ENCODE measurements at regions not wholly inside any gene's neighbourhood (a gene's known extent, or its start where the extent isn't known, plus 50 kb on each side); places are given as distances from the start of the nearest gene placed in this dataset.
A peak's percentile ranks its signal among the peaks of the same experiment; 100 is the strongest.

GRCh38 chr11:122268601-122269130, 152.7 kb upstream of the BLID start:
- Histone ChIP-seq H3K4me1 (ENCODE audit: control insufficient read depth, insufficient read depth, low read length) (peaks cover 7% of the 10 kb centered on the region), H3K4me3 (ENCODE audit: low read length) (no peak overlapping the region), H3K27ac (ENCODE audit: low read length) (no peak overlapping the region), H3K27me3 (ENCODE audit: control insufficient read depth, insufficient read depth) (no peaks in the 10 kb centered on the region), H3K9me3 (ENCODE audit: control insufficient read depth, low read length) (no peaks in the 10 kb centered on the region)
- ATAC-seq (no peak), DNase-seq (no peak)
- intact Hi-C loops (cut with DNase I), result no loop called here
- WGBS, result 82% methylated on average over 6 of the region's 6 CpGs

DNA sequence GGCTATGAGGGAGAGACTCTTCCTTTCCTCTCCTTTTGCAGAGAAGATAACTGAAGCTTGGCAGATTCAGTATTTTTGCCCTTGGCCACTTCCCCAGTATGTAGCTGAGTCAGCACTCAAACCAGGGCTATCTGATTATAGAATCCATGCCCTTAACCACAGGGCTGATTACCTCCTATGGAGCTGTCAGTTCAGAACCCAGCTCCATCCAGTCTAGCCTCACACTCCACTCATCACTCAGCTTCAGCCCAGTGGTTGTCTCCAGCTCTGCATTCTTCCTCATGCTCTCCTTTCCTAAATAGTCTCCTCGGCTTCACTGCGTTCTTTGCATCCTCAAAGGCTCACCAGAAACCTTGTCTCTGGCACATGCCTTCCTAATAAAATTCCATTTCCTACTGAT, 151.6 kb upstream of the BLID start:
- 62% methylated on average over 2 of the region's 2 CpGs for WGBS
- H3K4me3 ChIP-seq (ENCODE audit: low read length), result no peak overlapping the region
- ATAC-seq, result peak; percentile 68 to 81
- H3K4me1 ChIP-seq (ENCODE audit: control insufficient read depth, insufficient read depth, low read length), result peaks cover 5% of the 10 kb centered on the region
- no peaks in the 10 kb centered on the region for H3K27me3 ChIP-seq (ENCODE audit: control insufficient read depth, insufficient read depth)
- DNase-seq, result no peak
- intact Hi-C loops (cut with DNase I), result no loop called here
- no peaks in the 10 kb centered on the region for H3K9me3 ChIP-seq (ENCODE audit: control insufficient read depth, low read length)
- H3K27ac ChIP-seq (ENCODE audit: low read length), result no peak overlapping the region

GRCh38 chr11:122265981-122266380, 150.0 kb upstream of the BLID start:
- intact Hi-C loops (cut with DNase I), result no loop called here
- peaks cover 2% of the 10 kb centered on the region for H3K4me1 ChIP-seq (ENCODE audit: control insufficient read depth, insufficient read depth, low read length)
- H3K9me3 ChIP-seq (ENCODE audit: control insufficient read depth, low read length), result no peaks in the 10 kb centered on the region
- ATAC-seq (no peak), DNase-seq (no peak)
- H3K4me3 ChIP-seq (ENCODE audit: low read length), result no peak overlapping the region
- WGBS, result 64% methylated on average over 2 of the region's 2 CpGs
- no peaks in the 10 kb centered on the region for H3K27me3 ChIP-seq (ENCODE audit: control insufficient read depth, insufficient read depth)
- H3K27ac ChIP-seq (ENCODE audit: low read length), result no peak overlapping the region

DNA sequence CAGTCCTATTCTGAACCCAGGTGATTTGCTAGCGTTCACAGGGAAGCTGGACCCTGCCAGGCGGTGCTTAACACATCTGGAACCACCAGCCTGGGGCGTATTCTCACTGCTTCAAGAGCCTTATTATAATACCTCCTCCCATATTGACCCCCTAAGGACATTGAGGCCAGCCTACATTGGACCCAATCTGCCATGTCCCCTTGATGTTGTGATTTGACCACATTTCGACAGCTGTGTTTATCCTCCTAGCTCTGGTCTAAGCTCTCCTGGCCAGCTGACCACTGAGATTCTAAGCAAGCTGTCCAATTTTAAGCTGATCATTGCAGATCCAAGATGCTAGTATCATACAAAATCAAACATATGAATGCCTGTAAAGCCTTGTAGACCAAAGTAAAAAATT, 148.1 kb upstream of the BLID start:
- 98% methylated on average over 4 of the region's 4 CpGs for WGBS
- ATAC-seq (no peak), DNase-seq (no peak)
- Histone ChIP-seq H3K4me3 (ENCODE audit: low read length) (no peak overlapping the region), H3K27ac (ENCODE audit: low read length) (no peak overlapping the region), H3K9me3 (ENCODE audit: control insufficient read depth, low read length) (no peaks in the 10 kb centered on the region), H3K27me3 (ENCODE audit: control insufficient read depth, insufficient read depth) (no peaks in the 10 kb centered on the region), H3K4me1 (ENCODE audit: control insufficient read depth, insufficient read depth, low read length) (peaks cover 2% of the 10 kb centered on the region)
- intact Hi-C loops (cut with DNase I), result no loop called here

DNA sequence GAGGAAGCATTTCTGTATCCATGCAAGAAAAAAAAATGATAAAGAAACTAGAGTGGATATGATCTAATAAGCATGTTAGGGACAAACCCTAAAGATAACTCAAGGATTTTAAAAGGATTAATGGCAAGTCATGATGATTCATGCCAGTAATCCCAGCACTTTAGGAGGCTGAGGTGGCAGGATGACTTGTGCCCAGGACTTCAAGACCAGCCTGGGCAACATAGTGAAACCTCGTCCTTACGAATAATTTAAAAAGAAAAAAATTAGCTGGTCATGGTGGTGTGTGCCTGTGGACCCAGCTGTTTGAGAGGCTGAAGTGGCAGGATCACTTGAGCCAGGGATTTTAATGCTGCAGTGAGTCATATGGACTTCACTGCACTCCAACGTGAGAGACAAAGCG, 145.5 kb upstream of the BLID start:
- ATAC-seq, result no peak
- Histone ChIP-seq H3K9me3 (ENCODE audit: control insufficient read depth, low read length) (no peaks in the 10 kb centered on the region), H3K4me1 (ENCODE audit: control insufficient read depth, insufficient read depth, low read length) (peaks cover 2% of the 10 kb centered on the region), H3K27me3 (ENCODE audit: control insufficient read depth, insufficient read depth) (no peaks in the 10 kb centered on the region), H3K4me3 (ENCODE audit: low read length) (no peak overlapping the region), H3K27ac (ENCODE audit: low read length) (no peak overlapping the region)
- intact Hi-C loops (cut with DNase I), result no loop called here
- 92% methylated on average over 4 of the region's 4 CpGs for WGBS
- no peak for DNase-seq

DNA sequence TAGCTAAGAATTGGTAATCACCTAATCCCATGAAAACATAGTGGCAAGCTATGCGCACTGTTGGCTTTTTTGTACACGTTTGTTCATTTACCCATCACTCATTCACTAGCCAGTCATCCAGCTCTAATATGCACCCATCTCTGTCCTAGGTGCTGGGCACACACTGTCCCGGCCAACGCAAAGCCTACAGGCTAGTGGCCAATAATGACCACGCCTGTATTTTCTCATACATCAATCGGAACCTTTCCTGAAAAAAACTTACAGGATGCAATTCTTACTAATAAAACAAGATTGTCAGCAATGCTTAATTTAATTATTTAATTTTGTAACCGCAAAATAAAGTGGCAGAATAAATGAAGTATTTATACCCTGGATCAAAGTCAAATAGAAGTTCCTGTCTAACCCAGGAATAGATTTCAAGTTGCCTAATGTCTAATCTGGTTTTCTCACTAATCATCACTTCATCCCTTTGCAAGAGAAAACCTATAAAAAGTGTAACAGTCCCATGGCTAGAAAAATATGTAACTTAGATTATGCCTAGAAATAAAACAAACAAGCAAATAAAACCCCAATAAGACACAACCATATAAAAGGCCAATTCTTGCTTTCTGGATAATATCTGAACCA, 143.3 kb upstream of the BLID start:
- no peak overlapping the region for H3K4me3 ChIP-seq (ENCODE audit: low read length)
- no peaks in the 10 kb centered on the region for H3K9me3 ChIP-seq (ENCODE audit: control insufficient read depth, low read length)
- intact Hi-C loops (cut with DNase I), result no loop called here
- DNase-seq (peak in 1 of 3 donors; percentile 43), ATAC-seq (peak; percentile 66 to 79)
- 76% methylated on average over 7 of the region's 7 CpGs for whole genome bisulfite sequencing
- peak overlapping the region; percentile 36 for H3K27ac ChIP-seq (ENCODE audit: low read length)
- H3K4me1 ChIP-seq (ENCODE audit: control insufficient read depth, insufficient read depth, low read length), result peaks cover 2% of the 10 kb centered on the region
- H3K27me3 ChIP-seq (ENCODE audit: control insufficient read depth, insufficient read depth), result no peaks in the 10 kb centered on the region

DNA sequence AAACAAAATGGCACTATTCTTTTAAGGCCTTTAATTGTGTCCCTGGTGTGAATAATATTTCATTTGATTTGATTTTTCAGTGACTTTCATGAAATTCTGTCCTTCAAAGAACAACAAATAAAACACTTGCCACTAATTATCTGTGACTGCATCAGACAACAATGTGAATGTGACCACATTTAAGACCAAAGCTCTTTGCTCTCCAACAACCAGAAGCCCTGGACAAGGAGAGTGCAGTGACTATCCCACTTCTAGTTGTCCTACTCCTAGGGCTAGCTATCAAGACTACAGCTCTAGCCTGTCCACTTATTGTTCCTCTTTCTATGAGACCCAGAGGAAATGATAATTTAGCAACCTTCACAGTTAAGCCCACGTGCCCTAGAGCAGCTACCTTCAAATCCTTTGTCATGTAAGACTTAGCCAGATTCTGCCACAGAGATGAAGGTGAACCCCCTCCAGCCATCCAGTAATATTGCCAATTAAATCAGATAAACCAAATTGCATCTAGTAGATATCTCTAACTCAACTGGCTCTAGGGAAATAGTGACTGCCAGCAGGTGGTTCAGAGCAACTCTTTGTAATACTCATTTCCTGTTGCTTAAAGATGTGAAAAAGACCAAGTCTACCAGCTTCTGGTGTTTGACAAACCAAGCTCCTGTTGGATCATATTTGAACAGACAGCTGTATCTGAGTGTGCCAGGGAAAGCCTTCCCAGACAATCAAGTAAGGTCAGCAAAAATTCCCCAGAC, 142.6 kb upstream of the BLID start:
- Histone ChIP-seq H3K9me3 (ENCODE audit: control insufficient read depth, low read length) (no peaks in the 10 kb centered on the region), H3K27ac (ENCODE audit: low read length) (peak overlapping the region; percentile 36), H3K4me1 (ENCODE audit: control insufficient read depth, insufficient read depth, low read length) (peaks cover 2% of the 10 kb centered on the region), H3K27me3 (ENCODE audit: control insufficient read depth, insufficient read depth) (no peaks in the 10 kb centered on the region), H3K4me3 (ENCODE audit: low read length) (no peak overlapping the region)
- DNase-seq (no peak), ATAC-seq (peak in 1 of 2 donors; percentile 20)
- intact Hi-C loops (cut with DNase I), result no loop called here
- WGBS, result 70% methylated on average over 1 of the region's 1 CpG

DNA sequence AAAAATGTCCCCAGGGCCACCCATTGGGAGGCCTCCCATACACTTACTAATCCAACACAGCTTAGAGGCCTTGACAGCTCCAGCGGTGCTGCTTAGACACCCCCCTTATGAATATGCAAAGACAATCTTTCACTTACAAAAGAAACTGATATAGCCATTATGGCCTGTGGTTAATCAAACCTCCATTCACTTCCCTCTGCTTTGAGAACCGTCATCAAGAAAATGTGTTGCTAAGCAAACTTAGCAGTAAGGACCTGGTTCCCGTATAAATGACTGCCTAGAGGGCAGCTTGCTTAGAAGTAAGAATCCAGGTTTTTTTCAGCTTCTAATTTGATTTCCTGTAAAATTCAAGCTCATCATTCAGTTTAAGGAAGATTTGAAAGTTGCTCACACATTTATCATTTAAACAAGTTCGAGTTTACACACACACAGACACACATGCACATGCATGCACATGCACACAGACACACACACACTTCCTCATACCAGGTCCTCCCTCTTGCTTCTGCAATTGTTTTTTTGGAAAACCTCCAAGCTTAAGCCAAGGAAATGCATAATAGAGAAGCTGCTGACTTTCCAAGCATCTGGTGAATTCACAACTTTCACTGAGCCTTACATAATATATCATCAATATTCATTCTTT, 137.7 kb upstream of the BLID start:
- intact Hi-C loops (cut with DNase I), result no loop called here
- Histone ChIP-seq H3K4me1 (ENCODE audit: control insufficient read depth, insufficient read depth, low read length) (peaks cover 5% of the 10 kb centered on the region), H3K27ac (ENCODE audit: low read length) (no peak overlapping the region), H3K9me3 (ENCODE audit: control insufficient read depth, low read length) (no peaks in the 10 kb centered on the region), H3K27me3 (ENCODE audit: control insufficient read depth, insufficient read depth) (no peaks in the 10 kb centered on the region), H3K4me3 (ENCODE audit: low read length) (no peak overlapping the region)
- ATAC-seq, result peak; percentile 58 to 69
- WGBS, result 18% methylated on average over 4 of the region's 4 CpGs
- no peak for DNase-seq

DNA sequence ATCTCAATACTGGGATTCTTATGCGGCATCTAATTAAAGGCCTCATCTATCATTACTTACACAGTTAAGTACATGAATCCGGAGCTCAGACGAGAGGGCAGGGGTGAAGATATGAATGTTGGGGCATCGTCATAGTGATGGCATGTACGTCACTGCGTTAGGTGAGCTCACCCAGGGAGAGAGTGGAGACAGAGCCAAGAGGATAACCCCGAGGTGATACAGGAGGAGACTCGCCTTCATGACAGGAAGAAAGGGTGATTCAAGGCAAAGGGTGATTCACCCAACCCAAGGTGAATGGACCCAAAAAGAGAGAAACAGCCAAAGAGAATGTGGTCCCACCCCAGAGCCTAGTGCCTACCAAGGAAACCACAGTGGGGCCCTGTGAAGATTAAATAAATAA, 132.9 kb upstream of the BLID start:
- no peaks in the 10 kb centered on the region for H3K27me3 ChIP-seq (ENCODE audit: control insufficient read depth, insufficient read depth)
- H3K9me3 ChIP-seq (ENCODE audit: control insufficient read depth, low read length), result no peaks in the 10 kb centered on the region
- H3K27ac ChIP-seq (ENCODE audit: low read length), result no peak overlapping the region
- 79% methylated on average over 8 of the region's 8 CpGs for WGBS
- H3K4me3 ChIP-seq (ENCODE audit: low read length), result no peak overlapping the region
- H3K4me1 ChIP-seq (ENCODE audit: control insufficient read depth, insufficient read depth, low read length), result peaks cover 3% of the 10 kb centered on the region
- intact Hi-C loops (cut with DNase I), result no loop called here
- ATAC-seq, result peak in 1 of 2 donors; percentile 84
- no peak for DNase-seq

DNA sequence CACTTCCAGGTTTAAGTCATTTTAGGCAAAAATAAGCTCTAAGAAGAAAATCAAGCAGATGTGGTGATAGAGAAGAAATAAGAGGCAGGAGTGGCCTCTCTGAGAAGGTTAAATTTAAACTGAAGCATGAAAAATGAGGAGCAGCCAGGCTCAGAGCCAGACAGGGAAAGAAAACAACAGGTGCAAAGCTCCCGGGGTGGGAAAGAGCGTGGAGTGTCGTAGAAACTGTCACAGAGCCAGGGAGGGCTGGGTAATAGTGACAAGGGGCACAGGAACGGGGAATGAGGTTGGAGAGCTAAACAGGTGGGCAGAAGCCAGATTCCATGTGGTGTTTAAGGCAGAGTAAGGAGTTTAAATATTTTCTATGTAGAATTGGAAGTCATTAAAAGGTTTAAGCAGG, 132.1 kb upstream of the BLID start:
- H3K4me3 ChIP-seq (ENCODE audit: low read length), result no peak overlapping the region
- ATAC-seq (no peak), DNase-seq (no peak)
- H3K9me3 ChIP-seq (ENCODE audit: control insufficient read depth, low read length), result no peaks in the 10 kb centered on the region
- H3K4me1 ChIP-seq (ENCODE audit: control insufficient read depth, insufficient read depth, low read length), result peaks cover 2% of the 10 kb centered on the region
- intact Hi-C loops (cut with DNase I), result no loop called here
- H3K27ac ChIP-seq (ENCODE audit: low read length), result no peak overlapping the region
- 43% methylated on average over 4 of the region's 4 CpGs for WGBS
- no peaks in the 10 kb centered on the region for H3K27me3 ChIP-seq (ENCODE audit: control insufficient read depth, insufficient read depth)

- DNase-seq (no peak), ATAC-seq (no peak)
- Histone ChIP-seq H3K9me3 (ENCODE audit: control insufficient read depth, low read length) (no peaks in the 10 kb centered on the region), H3K4me3 (ENCODE audit: low read length) (no peak overlapping the region), H3K27me3 (ENCODE audit: control insufficient read depth, insufficient read depth) (no peaks in the 10 kb centered on the region), H3K27ac (ENCODE audit: low read length) (no peak overlapping the region), H3K4me1 (ENCODE audit: control insufficient read depth, insufficient read depth, low read length) (peaks cover 2% of the 10 kb centered on the region)
- WGBS, result 75% methylated on average over 2 of the region's 2 CpGs
- intact Hi-C loops (cut with DNase I), result no loop called here
Measured at GRCh38 chr11:122246874-122247273, 130.9 kb upstream of the BLID start.

All from right cardiac atrium (tissue), 5 donors.